ENCODE measurements at regions not wholly inside any gene's neighbourhood (a gene's known extent, or its start where the extent isn't known, plus 50 kb on each side); places are given as distances from the start of the nearest gene placed in this dataset.

GRCh38 chr10:133007360-133007858, 65.0 kb upstream of the CFAP46 start (continued):
- no peak for TF ChIP-seq ZBTB33 (IDR thresholded peaks at IDR 0.05; ENCODE audit: extremely low read depth, insufficient replicate concordance, low read length)
- TF ChIP-seq ZFX (IDR thresholded peaks at IDR 0.05): no peak
- no peak for TF ChIP-seq POLR2A (IDR thresholded peaks at IDR 0.05; ENCODE audit: borderline replicate concordance, extremely low read depth, insufficient read depth, insufficient read length)

- Histone ChIP-seq H3K27me3 (ENCODE audit: insufficient read depth, low read length) (no peaks in the 10 kb centered on the region), H3K9me2 (ENCODE audit: insufficient read depth) (no peaks in the 10 kb centered on the region), H3K4me2 (ENCODE audit: low read length) (no peak overlapping the region), H3K4me3 (replicated peaks in 1 of 2; ENCODE audit: low read depth in 1 of 2, low read length in 2 of 2) (no peak overlapping the region), H2AFZ (ENCODE audit: low read depth, low read length, poor library complexity, severe bottlenecking) (no peak overlapping the region), H3K27ac (ENCODE audit: low read depth, low read length) (no peak overlapping the region), H3K36me3 (ENCODE audit: control insufficient read depth in 1 of 2, insufficient read depth in 2 of 2, low read length in 2 of 2) (no peaks in the 10 kb centered on the region), H3K79me2 (ENCODE audit: insufficient read depth, low read length) (no peaks in the 10 kb centered on the region), H4K20me1 (ENCODE audit: insufficient read depth) (no peaks in the 10 kb centered on the region), H3K9ac (ENCODE audit: low read length) (no peak overlapping the region), H3K9me3 (ENCODE audit: control insufficient read depth in 1 of 2, insufficient read depth in 1 of 2, low read depth in 1 of 2, low read length in 2 of 2) (no peaks in the 10 kb centered on the region), H3K4me1 (ENCODE audit: control insufficient read depth in 1 of 2, insufficient read depth in 2 of 2, low read length in 2 of 2) (peaks cover 0 to 12% of the 10 kb centered on the region in 2 experiments; a peak in 1 of 4 replicates)
- no peak for ATAC-seq
- DNase-seq (ENCODE audit: low read depth, low spot score): no peak
- CTCF ChIA-PET: no interaction called here
- BruUV-seq (replicated peaks): no TSS peak
- RAD21 ChIA-PET (ENCODE audit: low non-redundant PET in 1 of 2, low total read pairs in 2 of 2, uncharacterized antibody in 2 of 2, unreplicated experiment in 2 of 2): no interaction called here
- POLR2A ChIA-PET: no interaction called here
- intact Hi-C loops (cut with micrococcal nuclease): no loop called here
- no peak for TF ChIP-seq POLR2A (IDR thresholded peaks at IDR 0.05; ENCODE audit: borderline replicate concordance, extremely low read depth, insufficient read depth, insufficient read length)
- no peak for TF ChIP-seq SP1 (IDR thresholded peaks at IDR 0.05; ENCODE audit: low read depth)
- TF ChIP-seq CBX3 (IDR thresholded peaks at IDR 0.05; ENCODE audit: low read depth): no peak
- TF ChIP-seq SIN3A (IDR thresholded peaks at IDR 0.05; ENCODE audit: low read depth): no peak
- TF ChIP-seq ELF1 (IDR thresholded peaks at IDR 0.05; ENCODE audit: borderline replicate concordance, low read depth): no peak
- no peak for TF ChIP-seq ZFX (IDR thresholded peaks at IDR 0.05)
- TF ChIP-seq RAD21 (IDR thresholded peaks at IDR 0.05; ENCODE audit: low read depth): no peak
- no peak for TF ChIP-seq MAX (IDR thresholded peaks at IDR 0.05)
- no peak for TF ChIP-seq CEBPB (IDR thresholded peaks at IDR 0.05; ENCODE audit: low read depth)
- TF ChIP-seq REST (IDR thresholded peaks at IDR 0.05; ENCODE audit: low read depth): no peak
- TF ChIP-seq ATF3 (IDR thresholded peaks at IDR 0.05): no peak
- no peak for TF ChIP-seq CTCF (IDR thresholded peaks at IDR 0.05 in 2 of 3, conservative IDR thresholded peaks at IDR 0.05 in 1 of 3; ENCODE audit: borderline replicate concordance in 1 of 3, insufficient read depth in 1 of 3, low read depth in 2 of 3, low read length in 2 of 3)
- TF ChIP-seq EZH2phosphoT487 (IDR thresholded peaks at IDR 0.05; ENCODE audit: borderline replicate concordance): no peak
- TF ChIP-seq ZBTB33 (IDR thresholded peaks at IDR 0.05; ENCODE audit: extremely low read depth, insufficient replicate concordance, low read length): no peak
- no peak for TF ChIP-seq EGR1 (IDR thresholded peaks at IDR 0.05; ENCODE audit: low read depth)
Measured at GRCh38 chr10:133006806-133007205, 64.4 kb upstream of the CFAP46 start.
